Suppressor macrophage treated with lipopolysaccharide for 1 hour (primary cell): ENCODE measurements at regions not wholly inside any gene's neighbourhood (a gene's known extent, or its start where the extent isn't known, plus 50 kb on each side); places are given as distances from the start of the nearest gene placed in this dataset.

ENCODE experiments used
- DNase-seq, 3 donors: peaks; one replicate each; pipeline ENCODE4 v3.0.0-alpha.2; 2020 to 2022

DNA sequence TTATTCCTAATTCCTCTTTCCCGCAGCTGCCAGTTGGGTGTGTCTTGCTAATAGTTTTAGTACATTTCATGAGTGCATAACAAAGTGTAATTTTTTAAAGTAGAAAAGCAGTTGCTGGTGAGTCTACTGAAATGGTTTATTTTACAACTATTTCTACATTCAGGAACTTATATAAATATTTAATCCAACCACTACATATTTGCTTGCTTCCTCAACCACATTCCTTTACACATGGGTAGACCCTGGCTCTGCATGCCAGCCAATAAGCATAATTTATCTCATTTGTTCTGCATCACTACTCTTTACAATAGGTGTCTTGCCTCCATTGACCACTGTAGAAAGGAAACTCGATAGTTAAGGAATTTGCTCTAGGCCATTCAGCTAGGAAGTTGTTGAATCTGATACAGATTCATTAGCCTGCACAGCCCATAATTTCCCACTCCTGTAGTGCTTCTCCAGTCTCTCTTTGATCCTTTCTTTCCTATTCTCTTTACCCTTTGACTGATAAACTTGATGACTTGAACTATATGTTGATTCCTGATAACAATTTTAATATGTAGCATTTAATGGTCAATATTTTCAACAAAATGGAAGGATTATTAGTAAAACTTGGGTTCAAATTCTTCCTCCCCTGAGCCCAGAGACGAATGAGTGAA is 342.5 kb upstream of the ACTBL2 start:
- no peak for DNase-seq

- no peak for DNase-seq
These were observed 342.0 kb upstream of the ACTBL2 start for GRCh38 chr5:57824623-57825022.

DNA sequence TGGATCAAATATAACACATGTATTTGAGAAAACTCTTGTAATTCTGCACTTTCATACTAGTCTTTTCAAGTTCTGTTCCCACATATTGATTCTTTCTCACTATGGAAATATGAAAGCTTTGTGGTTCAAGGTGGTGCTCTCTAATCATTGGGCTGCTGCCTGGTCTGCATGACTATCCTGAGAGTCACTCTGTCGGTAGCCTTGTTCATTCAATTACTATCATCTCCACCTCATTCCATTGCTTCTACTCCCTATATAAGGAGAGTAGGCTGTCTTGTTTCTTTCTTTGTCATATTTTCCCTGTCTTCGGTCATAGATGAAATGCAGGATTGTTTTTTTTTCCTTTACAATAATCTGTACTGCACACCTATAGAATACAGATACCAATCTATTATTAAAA is 341.4 kb upstream of the ACTBL2 start:
- no peak for DNase-seq

GRCh38 chr5:57822651-57823050 is 340.0 kb upstream of the ACTBL2 start:
- no peak for DNase-seq

DNA sequence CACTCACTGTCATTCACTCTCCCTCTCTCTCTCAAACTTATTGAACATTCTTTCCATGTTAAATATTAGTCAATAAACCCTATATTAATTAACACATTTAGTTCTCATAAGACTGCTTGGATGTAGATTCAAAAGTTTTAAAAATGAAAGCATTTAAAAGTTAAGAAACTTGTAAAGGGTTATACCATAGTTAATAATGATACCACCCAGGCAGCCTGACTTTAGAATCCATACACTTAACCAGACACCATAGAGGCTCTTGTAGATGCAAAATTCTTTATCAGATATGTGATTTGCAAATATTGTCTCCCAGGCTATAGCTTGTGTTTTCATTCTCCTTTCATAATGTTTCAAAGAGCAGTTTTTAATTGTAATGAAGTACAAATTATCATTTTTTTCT is 335.8 kb upstream of the ACTBL2 start:
- DNase-seq = no peak

DNA sequence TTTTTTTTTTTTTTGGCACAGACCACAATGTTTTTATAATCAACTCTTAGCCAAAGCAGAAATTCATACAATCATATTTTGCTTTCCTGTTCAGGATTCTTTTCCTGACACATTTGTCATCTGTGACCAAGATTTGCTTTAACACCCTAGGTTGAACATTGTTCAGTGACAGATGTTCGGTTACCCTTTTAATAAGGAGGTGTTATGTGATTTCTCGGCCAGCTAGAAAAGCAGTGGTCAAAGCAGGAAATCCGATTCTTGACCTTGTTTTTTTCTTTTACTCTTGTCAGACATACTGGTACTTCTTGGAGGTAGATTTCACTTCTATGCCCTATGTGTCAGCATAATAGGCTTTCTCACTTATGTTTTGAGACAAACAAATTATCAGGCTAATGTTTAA is 335.3 kb upstream of the ACTBL2 start:
- DNase-seq = no peak

- DNase-seq = no peak
These were observed 334.4 kb upstream of the ACTBL2 start for GRCh38 chr5:57817001-57817453.

GRCh38 chr5:57816108-57816507 is 333.5 kb upstream of the ACTBL2 start:
- peak in 2 of 3 donors; percentile 10 to 30 for DNase-seq

GRCh38 chr5:57805732-57806131 is 323.1 kb upstream of the ACTBL2 start:
- DNase-seq = no peak

DNA sequence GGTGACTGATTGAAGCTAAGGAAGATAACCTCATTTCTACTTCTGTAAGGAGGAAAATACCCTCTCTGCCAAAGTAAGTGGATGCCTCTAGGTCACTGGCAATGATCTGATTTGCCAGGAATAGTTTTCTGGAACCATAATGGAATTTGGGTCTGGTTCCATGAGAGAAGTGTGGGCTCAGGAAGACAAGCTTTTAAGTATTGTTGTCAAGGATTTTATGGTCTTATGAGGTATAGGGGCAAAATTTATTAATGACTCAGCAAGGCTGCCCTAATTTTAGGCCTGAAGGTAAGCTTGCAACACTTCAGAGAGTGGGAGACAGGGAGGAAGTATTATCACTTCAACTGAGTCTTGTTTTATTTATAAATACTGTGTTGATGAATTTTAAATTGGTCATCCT is 322.6 kb upstream of the ACTBL2 start:
- no peak for DNase-seq

DNA sequence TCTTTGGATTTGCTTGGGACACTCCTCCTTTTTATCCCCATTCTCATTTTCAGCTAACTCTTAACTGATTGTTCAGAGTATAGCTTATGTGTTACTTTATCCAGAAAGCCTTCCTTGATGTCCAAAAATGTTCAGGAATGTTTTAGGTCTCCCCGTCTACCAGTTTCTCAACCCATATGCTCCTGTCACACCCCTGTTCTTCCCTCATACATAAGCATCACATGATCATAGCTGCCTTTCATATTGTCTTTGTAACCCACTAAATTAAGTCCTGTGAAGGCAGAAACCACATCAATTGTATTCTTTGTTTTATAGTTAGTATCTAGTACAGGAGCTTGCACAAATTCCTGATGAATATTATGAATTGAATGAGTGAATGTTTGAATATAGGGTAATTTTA is 321.9 kb upstream of the ACTBL2 start:
- no peak for DNase-seq

- no peak for DNase-seq
These were observed 321.4 kb upstream of the ACTBL2 start for GRCh38 chr5:57804007-57804444.

GRCh38 chr5:57802131-57802530 is 319.5 kb upstream of the ACTBL2 start:
- no peak for DNase-seq

DNA sequence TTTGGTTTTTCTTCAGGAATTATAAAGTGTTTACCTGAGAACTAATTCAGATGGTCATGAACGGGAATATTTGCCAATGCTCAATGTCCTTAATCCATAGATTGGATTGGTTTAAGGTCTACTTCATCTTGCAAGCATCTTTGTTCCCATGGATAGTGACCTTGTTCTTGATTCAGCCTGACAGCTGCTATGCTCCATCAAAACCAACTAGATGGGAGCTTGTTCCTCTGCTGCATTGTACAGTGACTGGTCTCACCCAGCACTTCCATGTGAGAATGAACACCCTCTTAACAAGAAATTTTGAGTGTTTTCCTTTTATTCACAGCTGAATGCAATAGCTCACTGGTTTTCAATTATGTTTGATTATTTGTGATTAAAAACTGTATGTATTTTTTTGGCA is 312.6 kb upstream of the ACTBL2 start:
- DNase-seq = no peak

- no peak for DNase-seq
These were observed 309.3 kb upstream of the ACTBL2 start for GRCh38 chr5:57791875-57792274.

- no peak for DNase-seq
These were observed 303.3 kb upstream of the ACTBL2 start for GRCh38 chr5:57785946-57786345.

DNA sequence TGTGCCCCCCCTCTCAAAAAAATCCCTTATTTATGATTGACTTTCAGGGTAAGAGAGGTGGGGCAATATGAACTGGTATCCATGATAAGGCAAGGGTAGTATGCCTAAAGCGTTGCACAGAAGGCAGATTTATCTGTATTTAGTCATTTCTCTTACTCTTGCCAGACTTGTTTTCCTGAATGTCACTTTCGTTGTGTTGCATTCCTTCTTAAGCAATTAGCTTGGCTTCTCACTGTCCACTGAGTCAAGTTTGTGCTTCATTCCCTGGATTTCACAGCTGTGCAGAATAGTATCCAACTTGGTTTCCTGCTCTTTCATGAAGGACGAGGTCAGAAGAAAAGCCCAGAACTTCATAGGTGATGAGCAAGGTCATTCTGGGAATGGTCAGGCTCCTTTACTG is 301.5 kb upstream of the ACTBL2 start:
- DNase-seq = no peak

- DNase-seq = no peak
These were observed 301.1 kb upstream of the ACTBL2 start for GRCh38 chr5:57783693-57784092.

GRCh38 chr5:57780961-57781325 is 298.3 kb upstream of the ACTBL2 start:
- no peak for DNase-seq

DNA sequence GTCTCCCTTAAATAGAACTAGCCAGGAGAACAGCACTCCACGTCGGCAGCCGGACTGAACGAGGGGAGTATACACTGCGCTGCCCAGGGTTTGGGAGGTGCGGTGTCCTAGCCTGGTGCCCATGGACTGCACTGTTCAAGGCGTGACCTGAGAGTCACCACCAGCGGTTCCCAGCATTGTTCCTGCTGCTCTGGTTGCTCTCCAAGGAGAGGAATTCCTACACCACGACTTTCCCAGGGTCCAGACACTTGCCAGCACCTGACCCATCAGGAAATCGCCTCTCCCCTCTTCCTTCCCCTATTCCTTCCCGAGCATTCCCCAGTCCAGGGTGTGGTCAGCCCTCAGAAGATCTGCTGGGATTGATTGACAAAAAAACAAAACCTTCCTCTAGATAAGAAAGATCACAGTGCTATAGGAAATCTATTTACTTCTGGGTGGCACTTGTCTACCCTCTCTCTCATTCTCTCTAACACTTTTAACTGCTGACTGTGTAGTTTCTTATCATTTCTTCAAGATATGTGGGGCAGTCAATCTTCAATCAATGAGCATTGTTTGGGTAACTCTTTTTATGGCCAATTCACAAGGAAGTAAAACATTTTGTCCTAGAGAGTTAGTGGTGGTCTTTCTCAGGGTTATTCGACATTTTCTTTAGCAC is 297.8 kb upstream of the ACTBL2 start:
- DNase-seq = no peak

- DNase-seq = peak; percentile 61 to 74 (median 70)
These were observed 297.0 kb upstream of the ACTBL2 start for GRCh38 chr5:57779383-57780223.

- no peak for DNase-seq
These were observed 296.0 kb upstream of the ACTBL2 start for GRCh38 chr5:57778501-57779091.

DNA sequence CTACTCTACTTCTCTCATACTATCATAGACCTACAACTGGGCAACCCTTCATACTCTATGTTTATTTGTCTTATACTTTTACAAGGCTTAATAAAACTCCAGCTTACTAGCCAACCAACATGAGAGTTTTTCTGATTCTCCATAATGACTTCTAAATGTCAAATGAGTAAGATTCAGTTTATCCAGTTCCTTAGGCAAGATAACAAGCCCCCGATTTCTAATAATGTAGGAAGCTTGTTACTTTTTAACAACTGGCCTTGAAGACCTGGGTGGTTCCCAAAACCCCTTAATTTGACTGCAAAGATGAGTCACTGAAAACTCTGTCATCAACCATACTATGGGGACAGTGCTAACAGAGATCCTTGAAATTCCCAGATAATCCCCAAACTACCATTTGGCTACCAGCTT is 294.6 kb upstream of the ACTBL2 start:
- peak; percentile 8 to 24 (median 20) for DNase-seq

GRCh38 chr5:57776035-57776434 is 293.4 kb upstream of the ACTBL2 start:
- DNase-seq = no peak
